BLaER1 treated with 17β-estradiol and CSF1 and Interleukin-3, amounts not matched to agents 10 nM and 100 nM (cell line): ENCODE measurements at regions not wholly inside any gene's neighbourhood (a gene's known extent, or its start where the extent isn't known, plus 50 kb on each side); places are given as distances from the start of the nearest gene placed in this dataset.

Experiments used
- H3K27ac ChIP-seq, 11 experiments: shearing (Covaris generic); formaldehyde crosslinking; 2 replicates each; pipeline ENCODE4 v1.8.1; 2022
- H3K27me3 ChIP-seq, 11 experiments: shearing (Covaris generic); formaldehyde crosslinking; 2 replicates each; pipeline ENCODE4 v1.8.1; 2022
- H3K36me3 ChIP-seq, 11 experiments: shearing (Covaris generic); formaldehyde crosslinking; 2 replicates each; pipeline ENCODE4 v1.8.1; 2022
- H3K4me1 ChIP-seq, 10 experiments: shearing (Covaris generic); formaldehyde crosslinking; 2 replicates each; pipeline ENCODE4 v1.8.1; 2022
- H3K4me2 ChIP-seq, 11 experiments: shearing (Covaris generic); formaldehyde crosslinking; 2 replicates each; pipeline ENCODE4 v1.8.1; 2022
- H3K4me3 ChIP-seq, 10 experiments: shearing (Covaris generic); formaldehyde crosslinking; 2 replicates each; pipeline ENCODE4 v1.8.1; 2022
- H3K9ac ChIP-seq, 11 experiments: shearing (Covaris generic); formaldehyde crosslinking; 2 replicates each; pipeline ENCODE4 v1.8.1; 2022
- H3K9me3 ChIP-seq, 11 experiments: shearing (Covaris generic); formaldehyde crosslinking; replicated peaks in 1 of 11; 2 replicates each; pipeline ENCODE4 v1.8.1; 2022
- H4K20me1 ChIP-seq, 11 experiments: shearing (Covaris generic); formaldehyde crosslinking; 2 replicates each; pipeline ENCODE4 v1.8.1; 2022
- Cebpa-rat ChIP-seq, 11 experiments: shearing (Covaris generic); IDR thresholded peaks; 2 replicates each; pipeline ENCODE4 v1.8.1; 2022

DNA sequence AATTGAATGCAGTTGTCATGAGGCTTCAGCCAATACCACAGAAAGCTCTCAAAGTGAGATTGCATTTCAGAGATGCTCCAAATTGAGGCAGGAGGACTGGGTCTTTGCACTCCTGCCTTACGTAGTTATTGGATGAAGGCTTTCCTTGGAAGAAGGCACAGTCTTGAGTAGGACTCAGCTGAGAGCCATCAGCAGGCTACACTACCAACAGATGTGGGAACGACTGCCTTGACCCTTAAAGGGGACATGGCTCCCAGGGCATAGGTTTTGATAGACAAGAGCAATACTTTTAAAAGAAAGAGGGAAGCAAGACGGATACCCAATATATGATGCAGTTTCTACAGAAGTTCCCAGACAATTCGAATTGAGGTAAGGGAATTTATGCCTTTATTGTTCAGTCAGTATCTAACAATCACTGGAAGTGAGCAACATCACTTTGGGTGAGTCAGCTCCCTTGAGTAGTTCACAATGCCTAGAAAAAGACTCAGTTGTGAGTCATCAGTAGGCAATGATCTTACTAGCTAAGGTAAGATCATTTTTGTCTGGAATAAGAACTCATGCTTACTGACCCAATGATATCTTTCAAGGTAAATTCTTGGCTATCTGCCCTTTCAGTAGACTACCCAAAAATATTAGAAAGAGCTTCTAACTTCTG lies 390.8 kb downstream of the GJA1 start:
- H3K36me3 ChIP-seq: no peaks in the 10 kb centered on the region

DNA sequence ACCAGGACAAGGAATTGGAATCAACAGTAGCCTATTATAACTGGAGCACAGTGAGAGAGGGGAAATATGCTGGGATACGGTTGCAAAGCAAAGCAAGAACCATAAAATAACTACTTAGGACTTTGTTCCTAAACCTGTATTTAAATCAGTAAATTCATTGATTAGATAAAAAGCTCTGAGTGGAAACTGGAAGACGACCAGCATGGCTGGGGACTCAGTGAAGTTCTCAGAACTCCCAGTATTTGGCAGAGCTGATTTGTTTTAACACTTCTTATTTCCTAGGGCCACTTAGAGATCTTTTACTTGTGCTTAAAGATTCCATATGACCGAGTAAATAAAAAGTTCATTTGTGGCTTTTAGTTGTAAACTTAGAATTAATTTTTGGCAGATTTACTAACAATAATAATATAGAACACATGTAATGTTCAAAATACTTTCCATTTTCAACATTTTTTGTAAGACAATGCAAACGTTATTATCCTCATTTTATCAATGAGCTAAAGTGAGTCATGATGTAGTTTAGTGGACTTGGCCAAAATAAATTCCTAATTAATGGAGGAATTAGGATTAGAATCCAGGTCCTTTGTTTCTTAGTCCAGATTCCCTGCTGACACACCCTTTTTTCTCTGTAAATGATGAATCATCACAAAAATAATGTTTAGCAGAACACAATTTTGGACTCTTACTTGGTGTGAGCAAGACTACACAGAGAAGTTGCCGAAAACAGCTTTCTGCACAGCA lies 392.9 kb downstream of the GJA1 start:
- Histone ChIP-seq H4K20me1 (no peaks in the 10 kb centered on the region), H3K9me3 (peaks cover 0 to 9% (median 0%) of the 10 kb centered on the region in 11 experiments; a peak in 1 of 22 replicates), H3K4me1 (no peaks in the 10 kb centered on the region), H3K27ac (no peak overlapping the region), H3K36me3 (no peaks in the 10 kb centered on the region), H3K4me2 (no peak overlapping the region), H3K27me3 (no peaks in the 10 kb centered on the region), H3K4me3 (no peak overlapping the region), H3K9ac (no peak overlapping the region)
- TF ChIP-seq Cebpa-rat (IDR thresholded peaks at IDR 0.05): no peak

More for the DNA sequence above, 390.8 kb downstream of the GJA1 start:
- no peaks in the 10 kb centered on the region for H3K4me1 ChIP-seq
- H3K9ac ChIP-seq: no peak overlapping the region
- H3K4me2 ChIP-seq: no peak overlapping the region
- no peak overlapping the region for H3K27ac ChIP-seq
- no peak overlapping the region for H3K4me3 ChIP-seq
- peaks cover 0 to 4% (median 0%) of the 10 kb centered on the region in 11 experiments; a peak in 1 of 22 replicates for H3K9me3 ChIP-seq
- TF ChIP-seq Cebpa-rat (IDR thresholded peaks at IDR 0.05): no peak
- H3K27me3 ChIP-seq: no peaks in the 10 kb centered on the region
- H4K20me1 ChIP-seq: no peaks in the 10 kb centered on the region; a peak in 1 of 22 replicates

DNA sequence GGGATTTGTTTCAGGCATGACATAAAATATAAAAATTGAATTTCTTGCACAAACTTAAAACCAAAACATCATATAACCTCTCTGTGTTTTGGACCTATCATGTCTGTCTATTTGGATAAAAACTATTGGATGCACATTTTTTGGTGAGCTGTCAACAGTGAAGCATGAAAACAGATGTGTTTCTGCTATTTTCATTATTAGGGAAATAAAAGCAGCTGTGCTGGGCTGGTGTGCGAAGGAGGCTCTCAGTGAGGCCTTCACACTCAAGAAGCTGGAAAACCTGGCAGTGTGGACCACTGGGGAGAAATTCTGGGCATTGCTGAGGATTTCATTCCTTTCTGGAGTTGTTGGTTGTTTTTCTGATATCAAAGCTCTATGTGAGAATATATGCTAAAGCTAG lies 395.3 kb downstream of the GJA1 start:
- TF ChIP-seq Cebpa-rat (IDR thresholded peaks at IDR 0.05): no peak
- Histone ChIP-seq H3K27me3 (no peaks in the 10 kb centered on the region), H4K20me1 (no peaks in the 10 kb centered on the region), H3K9ac (no peak overlapping the region), H3K4me3 (no peak overlapping the region), H3K36me3 (no peaks in the 10 kb centered on the region), H3K4me2 (no peak overlapping the region), H3K9me3 (peaks cover 0 to 9% (median 0%) of the 10 kb centered on the region in 11 experiments; a peak in 1 of 22 replicates), H3K4me1 (no peaks in the 10 kb centered on the region), H3K27ac (no peak overlapping the region)

DNA sequence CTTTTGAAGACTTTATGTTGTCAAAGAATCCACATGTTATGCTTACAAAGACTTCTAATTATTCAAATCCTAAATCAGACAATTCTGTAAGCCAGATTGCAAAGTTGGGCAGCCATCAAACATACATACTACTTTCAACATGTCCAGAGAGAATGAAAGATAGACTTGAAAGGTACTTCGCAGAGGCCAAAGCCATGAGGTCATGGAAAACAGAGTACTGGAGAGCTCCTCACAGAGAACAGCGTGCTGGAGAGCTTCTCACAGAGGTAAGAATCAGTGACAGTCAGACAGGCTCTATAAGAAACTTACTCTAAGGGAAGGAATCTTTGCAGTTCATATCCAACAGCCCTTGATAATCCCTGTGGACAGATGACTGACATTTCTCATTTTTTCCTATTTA lies 400.2 kb downstream of the GJA1 start:
- H3K4me1 ChIP-seq: peaks cover 8 to 16% (median 11%) of the 10 kb centered on the region in 10 experiments; a peak in 19 of 20 replicates
- H3K9me3 ChIP-seq: peaks cover 0 to 9% (median 0%) of the 10 kb centered on the region in 11 experiments; a peak in 1 of 22 replicates
- H3K27me3 ChIP-seq: no peaks in the 10 kb centered on the region
- TF ChIP-seq Cebpa-rat (IDR thresholded peaks at IDR 0.05): no peak
- no peak overlapping the region for H3K4me3 ChIP-seq
- H3K36me3 ChIP-seq: no peaks in the 10 kb centered on the region
- no peak overlapping the region for H3K9ac ChIP-seq
- H4K20me1 ChIP-seq: no peaks in the 10 kb centered on the region
- H3K4me2 ChIP-seq: no peak overlapping the region
- H3K27ac ChIP-seq: no peak overlapping the region

DNA sequence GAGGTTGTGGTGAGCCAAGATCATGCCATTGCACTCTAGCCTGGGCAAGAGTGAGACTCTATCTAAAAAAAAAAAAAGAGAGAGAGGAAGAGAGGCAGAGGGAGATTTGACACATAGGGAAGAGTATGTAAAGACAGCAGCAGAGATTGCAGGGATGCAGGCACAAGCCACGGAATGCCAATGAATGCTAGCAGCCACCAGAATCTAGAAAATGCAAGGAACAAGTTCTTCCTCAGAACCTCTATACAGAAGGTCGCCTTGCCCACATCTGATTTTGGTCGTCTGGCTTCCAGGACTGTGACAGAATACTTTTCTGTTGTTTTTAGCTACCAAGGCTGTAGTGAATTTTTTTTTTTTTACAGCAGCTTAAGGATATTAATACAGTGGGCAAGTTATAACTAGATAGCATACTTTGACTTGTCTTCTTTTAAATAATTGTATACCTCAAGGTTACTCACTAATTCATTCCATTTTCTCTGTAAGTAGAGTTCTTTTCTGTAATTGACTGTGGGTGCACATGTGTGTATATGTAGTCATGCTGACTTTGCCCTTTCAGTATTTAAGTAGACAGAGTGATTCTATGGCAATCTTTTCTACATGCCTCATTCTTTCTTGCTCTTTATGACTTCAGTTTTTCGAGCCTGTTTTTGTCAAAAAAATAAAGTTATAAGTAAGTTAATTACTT lies 402.2 kb downstream of the GJA1 start:
- no peaks in the 10 kb centered on the region for H3K36me3 ChIP-seq
- no peaks in the 10 kb centered on the region for H3K27me3 ChIP-seq
- H3K4me2 ChIP-seq: no peak overlapping the region
- TF ChIP-seq Cebpa-rat (IDR thresholded peaks at IDR 0.05): no peak
- H3K27ac ChIP-seq: no peak overlapping the region
- no peak overlapping the region for H3K9ac ChIP-seq
- H3K4me3 ChIP-seq: no peak overlapping the region
- no peaks in the 10 kb centered on the region for H3K9me3 ChIP-seq
- H3K4me1 ChIP-seq: peaks cover 8 to 16% (median 11%) of the 10 kb centered on the region in 10 experiments; a peak in 19 of 20 replicates
- H4K20me1 ChIP-seq: no peaks in the 10 kb centered on the region

DNA sequence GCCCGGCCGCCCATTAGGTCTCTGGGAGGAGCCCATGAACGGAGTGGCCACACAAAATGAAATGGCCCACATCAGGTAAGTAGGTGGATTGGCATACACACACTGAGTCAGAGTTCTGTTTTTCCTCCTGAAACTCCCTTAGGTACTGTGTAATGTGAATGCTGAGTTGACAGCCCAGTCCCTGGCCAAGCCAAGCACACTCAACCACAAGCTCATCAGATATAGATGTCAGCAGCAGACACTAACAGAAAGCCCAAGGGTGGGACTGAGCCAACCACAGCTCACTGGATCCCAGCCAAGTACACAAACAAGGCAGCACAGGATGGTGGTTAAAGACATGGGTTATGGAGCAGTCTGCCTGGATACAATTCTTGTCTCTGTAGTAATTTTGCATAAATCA lies 403.4 kb downstream of the GJA1 start:
- H3K4me1 ChIP-seq: peaks cover 8 to 16% (median 11%) of the 10 kb centered on the region in 10 experiments; a peak in 19 of 20 replicates
- no peaks in the 10 kb centered on the region for H3K9me3 ChIP-seq
- H3K27ac ChIP-seq: no peak overlapping the region
- H3K9ac ChIP-seq: no peak overlapping the region
- no peaks in the 10 kb centered on the region for H4K20me1 ChIP-seq
- H3K4me3 ChIP-seq: no peak overlapping the region
- H3K4me2 ChIP-seq: peak overlapping the region; percentile 7 to 54 (median 36); a peak in 19 of 22 replicates
- no peaks in the 10 kb centered on the region for H3K36me3 ChIP-seq
- no peaks in the 10 kb centered on the region for H3K27me3 ChIP-seq
- no peak for TF ChIP-seq Cebpa-rat (IDR thresholded peaks at IDR 0.05)

DNA sequence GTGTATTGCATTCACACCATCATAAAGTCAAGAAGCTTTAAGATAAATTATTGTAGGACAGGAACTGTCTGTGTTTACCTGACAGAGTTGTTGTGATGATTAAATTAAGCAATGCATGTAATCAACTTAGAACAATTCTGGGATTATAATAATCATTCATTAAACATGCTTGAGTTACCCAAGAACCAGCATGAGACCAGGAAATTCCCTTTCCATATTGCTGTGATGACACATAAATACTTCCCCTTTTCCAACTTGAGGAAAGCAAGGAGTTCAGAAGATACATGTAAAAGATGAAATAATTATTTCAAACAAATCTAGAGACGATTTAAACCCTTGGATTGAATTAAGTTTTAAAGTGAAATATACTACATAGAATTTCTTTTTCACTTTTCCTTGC lies 404.4 kb downstream of the GJA1 start:
- Histone ChIP-seq H3K4me3 (no peak overlapping the region), H3K4me2 (peak overlapping the region in 2 of 11 experiments; percentile 7 to 54; a peak in 3 of 22 replicates), H3K36me3 (no peaks in the 10 kb centered on the region), H3K27ac (no peak overlapping the region), H4K20me1 (no peaks in the 10 kb centered on the region), H3K9ac (no peak overlapping the region), H3K9me3 (no peaks in the 10 kb centered on the region), H3K27me3 (no peaks in the 10 kb centered on the region), H3K4me1 (peaks cover 8 to 16% (median 11%) of the 10 kb centered on the region in 10 experiments; a peak in 19 of 20 replicates)
- TF ChIP-seq Cebpa-rat (IDR thresholded peaks at IDR 0.05): no peak

DNA sequence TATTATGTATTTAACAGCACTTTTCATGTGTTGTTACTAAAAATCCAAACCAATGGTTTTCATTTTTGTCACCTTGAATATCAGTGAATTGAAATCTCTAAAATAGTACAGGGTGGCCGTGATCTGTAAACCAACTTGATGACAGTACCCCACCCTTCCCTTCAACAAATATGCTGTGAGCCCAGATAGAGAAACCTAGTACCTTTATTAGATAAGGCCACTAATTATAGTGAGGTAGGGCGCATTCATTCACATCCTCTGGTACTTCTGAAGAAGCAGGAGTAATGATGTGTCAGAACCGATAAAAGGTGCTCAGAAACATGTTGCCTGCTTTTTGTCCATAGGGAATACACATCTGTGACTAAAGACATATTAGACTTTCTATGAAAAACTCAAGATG lies 409.5 kb downstream of the GJA1 start:
- Histone ChIP-seq H3K4me1 (peaks cover 0 to 13% (median 0%) of the 10 kb centered on the region in 10 experiments; a peak in 3 of 20 replicates), H3K27ac (no peak overlapping the region), H3K9me3 (no peaks in the 10 kb centered on the region), H3K4me2 (no peak overlapping the region), H3K9ac (no peak overlapping the region), H3K4me3 (no peak overlapping the region), H3K27me3 (no peaks in the 10 kb centered on the region), H3K36me3 (no peaks in the 10 kb centered on the region), H4K20me1 (no peaks in the 10 kb centered on the region)
- TF ChIP-seq Cebpa-rat (IDR thresholded peaks at IDR 0.05): no peak

DNA sequence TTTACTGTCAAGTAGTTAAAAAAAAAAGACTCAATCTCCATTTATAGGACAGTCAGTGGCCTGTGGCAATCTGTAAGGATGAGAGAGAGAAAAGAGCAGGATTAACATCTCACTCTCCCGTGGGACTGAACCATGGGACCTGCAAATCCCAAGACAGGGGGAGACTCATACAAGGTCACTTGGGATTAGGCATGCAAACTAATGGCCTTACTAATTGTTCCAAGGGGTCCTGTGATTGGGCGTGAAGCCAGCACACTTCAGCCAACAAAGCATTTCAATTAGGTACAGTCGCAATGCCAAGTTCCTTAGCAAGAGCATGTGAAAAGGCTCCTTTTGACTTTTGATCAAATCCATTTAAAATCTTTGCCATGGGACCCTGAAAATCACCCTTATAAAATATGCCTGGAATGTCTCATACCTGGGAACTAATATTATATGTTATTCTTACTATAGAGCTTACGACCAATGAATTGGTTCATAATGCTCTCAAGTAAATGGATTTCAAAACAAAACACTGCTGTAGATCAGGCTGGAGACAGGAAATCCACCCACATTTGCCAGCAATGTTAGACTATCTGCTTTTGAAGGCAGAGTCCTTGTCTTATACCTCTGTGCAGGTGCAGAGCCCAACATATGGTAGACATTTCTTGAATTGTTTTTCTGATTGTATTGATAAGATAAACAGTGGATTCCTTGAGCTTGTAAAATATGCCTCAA lies 412.5 kb downstream of the GJA1 start:
- no peak for TF ChIP-seq Cebpa-rat (IDR thresholded peaks at IDR 0.05)
- H4K20me1 ChIP-seq: no peaks in the 10 kb centered on the region
- H3K4me2 ChIP-seq: no peak overlapping the region
- peaks cover 0 to 13% (median 0%) of the 10 kb centered on the region in 10 experiments; a peak in 2 of 20 replicates for H3K4me1 ChIP-seq
- H3K36me3 ChIP-seq: no peaks in the 10 kb centered on the region
- H3K9ac ChIP-seq: no peak overlapping the region
- H3K27me3 ChIP-seq: no peaks in the 10 kb centered on the region
- no peak overlapping the region for H3K4me3 ChIP-seq
- no peaks in the 10 kb centered on the region for H3K9me3 ChIP-seq
- H3K27ac ChIP-seq: no peak overlapping the region
